ENCODE measurements at regions not wholly inside any gene's neighbourhood (a gene's known extent, or its start where the extent isn't known, plus 50 kb on each side); places are given as distances from the start of the nearest gene placed in this dataset.

- TF ChIP-seq CTCF (IDR thresholded peaks at IDR 0.05 in 2 of 3, conservative IDR thresholded peaks at IDR 0.05 in 1 of 3; ENCODE audit: insufficient read depth in 2 of 3, low read depth in 1 of 3, low read length in 3 of 3) (no peak), ZC3H11A (IDR thresholded peaks at IDR 0.05; ENCODE audit: low read depth, low read length) (no peak), KAT8 (IDR thresholded peaks at IDR 0.05; ENCODE audit: low read depth) (no peak), USF2 (CRISPR knock-in tag; IDR thresholded peaks at IDR 0.05) (no peak), REST (IDR thresholded peaks at IDR 0.05; ENCODE audit: borderline replicate concordance) (no peak), REST (CRISPR knock-in tag; IDR thresholded peaks at IDR 0.05; ENCODE audit: low read depth) (no peak), CC2D1A (IDR thresholded peaks at IDR 0.05) (no peak), EP300 (IDR thresholded peaks at IDR 0.05; ENCODE audit: low read length) (no peak), TRIM28 (IDR thresholded peaks at IDR 0.05) (no peak), ESRRB (CRISPR knock-in tag; IDR thresholded peaks at IDR 0.05; ENCODE audit: borderline replicate concordance) (no peak), HMG20A (CRISPR knock-in tag; conservative IDR thresholded peaks at IDR 0.05) (no peak), ZNF23 (CRISPR knock-in tag; IDR thresholded peaks at IDR 0.05) (no peak), MXI1 (IDR thresholded peaks at IDR 0.05; ENCODE audit: low read depth, low read length) (no peak), ZNF780A (CRISPR knock-in tag; IDR thresholded peaks at IDR 0.05) (no peak)
- TF ChIP-seq, protein P1, sequence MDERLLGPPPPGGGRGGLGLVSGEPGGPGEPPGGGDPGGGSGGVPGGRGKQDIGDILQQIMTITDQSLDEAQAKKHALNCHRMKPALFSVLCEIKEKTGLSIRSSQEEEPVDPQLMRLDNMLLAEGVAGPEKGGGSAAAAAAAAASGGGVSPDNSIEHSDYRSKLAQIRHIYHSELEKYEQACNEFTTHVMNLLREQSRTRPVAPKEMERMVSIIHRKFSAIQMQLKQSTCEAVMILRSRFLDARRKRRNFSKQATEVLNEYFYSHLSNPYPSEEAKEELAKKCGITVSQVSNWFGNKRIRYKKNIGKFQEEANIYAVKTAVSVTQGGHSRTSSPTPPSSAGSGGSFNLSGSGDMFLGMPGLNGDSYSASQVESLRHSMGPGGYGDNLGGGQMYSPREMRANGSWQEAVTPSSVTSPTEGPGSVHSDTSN (CRISPR knock-in tag; IDR thresholded peaks at IDR 0.05; ENCODE audit: low read depth): no peak
- TF ChIP-seq, protein P1 (tag; conservative IDR thresholded peaks at IDR 0.05; ENCODE audit: low read depth): no peak
These were observed 191.8 kb downstream of the URI1 start for GRCh38 chr19:30133803-30134202.

Measured in K562 (cell line).